PC-9 (cell line): ENCODE measurements at regions not wholly inside any gene's neighbourhood (a gene's known extent, or its start where the extent isn't known, plus 50 kb on each side); places are given as distances from the start of the nearest gene placed in this dataset.

ENCODE experiments used
- EZH2 ChIP-seq: fragments of 200-600 bp; sonication (generic); IDR thresholded peaks from 2 replicates; pipeline ENCODE4 v1.8.0; 2017; ENCODE audit warnings: antibody characterized with exemption, low read depth
- TF ChIP-seq, protein P1 (sequence below): fragments of 200-600 bp; sonication (generic); conservative IDR thresholded peaks from 2 replicates; pipeline ENCODE4 v1.6.1; 2017; ENCODE audit warnings: mixed run types, antibody characterized with exemption, mild to moderate bottlenecking, moderate library complexity

DNA sequence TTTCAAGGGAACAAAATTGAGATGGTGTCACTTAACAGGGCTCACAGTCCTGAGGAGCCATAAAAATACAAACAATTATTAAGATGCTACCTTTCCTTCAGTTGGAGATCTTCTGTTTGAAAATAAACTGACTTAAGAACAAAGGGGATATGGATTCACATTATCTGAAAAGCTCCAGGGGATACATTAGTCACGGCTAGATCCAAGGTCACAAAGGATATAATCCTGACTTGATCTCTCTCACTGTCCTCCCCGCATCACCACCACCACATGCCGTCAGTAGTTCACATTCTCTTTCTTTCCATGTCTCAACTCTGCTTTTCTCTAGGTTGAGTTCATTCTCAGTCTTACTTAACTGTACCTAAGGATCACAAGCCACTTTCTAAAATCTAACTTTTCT, 530.4 kb upstream of the MARCKS start:
- TF ChIP-seq, protein P1, sequence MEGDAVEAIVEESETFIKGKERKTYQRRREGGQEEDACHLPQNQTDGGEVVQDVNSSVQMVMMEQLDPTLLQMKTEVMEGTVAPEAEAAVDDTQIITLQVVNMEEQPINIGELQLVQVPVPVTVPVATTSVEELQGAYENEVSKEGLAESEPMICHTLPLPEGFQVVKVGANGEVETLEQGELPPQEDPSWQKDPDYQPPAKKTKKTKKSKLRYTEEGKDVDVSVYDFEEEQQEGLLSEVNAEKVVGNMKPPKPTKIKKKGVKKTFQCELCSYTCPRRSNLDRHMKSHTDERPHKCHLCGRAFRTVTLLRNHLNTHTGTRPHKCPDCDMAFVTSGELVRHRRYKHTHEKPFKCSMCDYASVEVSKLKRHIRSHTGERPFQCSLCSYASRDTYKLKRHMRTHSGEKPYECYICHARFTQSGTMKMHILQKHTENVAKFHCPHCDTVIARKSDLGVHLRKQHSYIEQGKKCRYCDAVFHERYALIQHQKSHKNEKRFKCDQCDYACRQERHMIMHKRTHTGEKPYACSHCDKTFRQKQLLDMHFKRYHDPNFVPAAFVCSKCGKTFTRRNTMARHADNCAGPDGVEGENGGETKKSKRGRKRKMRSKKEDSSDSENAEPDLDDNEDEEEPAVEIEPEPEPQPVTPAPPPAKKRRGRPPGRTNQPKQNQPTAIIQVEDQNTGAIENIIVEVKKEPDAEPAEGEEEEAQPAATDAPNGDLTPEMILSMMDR = no peak
- no peak for TF ChIP-seq EZH2
